Endodermal cell (in vitro differentiated cells): ENCODE measurements at regions not wholly inside any gene's neighbourhood (a gene's known extent, or its start where the extent isn't known, plus 50 kb on each side); places are given as distances from the start of the nearest gene placed in this dataset.
A peak's percentile ranks its signal among the peaks of the same experiment; 100 is the strongest.
"Not testable (repeated sequence)": the region's sequence is repeated elsewhere in the genome, so short reads cannot be mapped to it uniquely, and the experiment has no call there.

Source experiments
- DNase-seq: peaks from one replicate; pipeline ENCODE4 v3.0.0-alpha.2; 2017
- H3K27ac ChIP-seq: 2 replicates; pipeline ENCODE4 v1.5.1; 2013; ENCODE audit warnings: mild to moderate bottlenecking, low read depth, low read length, moderate library complexity
- H3K27me3 ChIP-seq: 2 replicates; pipeline ENCODE4 v1.6.1; 2013; ENCODE audit warnings: mild to moderate bottlenecking, low read length, moderate library complexity; ENCODE audit not compliant: insufficient read depth, control insufficient read depth, poor library complexity, severe bottlenecking
- H3K36me3 ChIP-seq: 2 replicates; pipeline ENCODE4 v1.7.0; 2013; ENCODE audit warnings: mild to moderate bottlenecking, low read length, moderate library complexity; ENCODE audit not compliant: control insufficient read depth, insufficient read depth
- H3K4me1 ChIP-seq: one replicate; pipeline ENCODE4 v1.7.0; 2013; ENCODE audit warnings: low read length; ENCODE audit not compliant: control insufficient read depth, insufficient read depth
- H3K4me3 ChIP-seq: 2 replicates; pipeline ENCODE4 v1.5.1; 2013; ENCODE audit warnings: mild to moderate bottlenecking, low read length, moderate library complexity
- H3K9ac ChIP-seq: 2 replicates; pipeline ENCODE4 v1.6.1; 2013; ENCODE audit warnings: mild to moderate bottlenecking, low read length, moderate library complexity; ENCODE audit not compliant: poor library complexity, severe bottlenecking; ENCODE audit errors: extremely low read depth
- H3K9me3 ChIP-seq: 2 replicates; pipeline ENCODE4 v1.6.1; 2013; ENCODE audit warnings: mild to moderate bottlenecking, low read length, moderate library complexity; ENCODE audit not compliant: control insufficient read depth
- H3K27ac Mint-ChIP-seq: 2 replicates; pipeline ENCODE4 v1.8.0; 2020; ENCODE audit warnings: mixed read lengths
- H3K27me3 Mint-ChIP-seq: 2 replicates; pipeline ENCODE4 v1.8.0; 2021; ENCODE audit warnings: mild to moderate bottlenecking, mixed read lengths; ENCODE audit not compliant: insufficient read depth
- H3K36me3 Mint-ChIP-seq: 2 replicates; pipeline ENCODE4 v1.8.0; 2020; ENCODE audit warnings: low read depth, mixed read lengths
- H3K4me1 Mint-ChIP-seq: 2 replicates; pipeline ENCODE4 v1.8.0; 2020; ENCODE audit warnings: mixed read lengths
- H3K4me3 Mint-ChIP-seq: 2 replicates; pipeline ENCODE4 v1.8.0; 2020; ENCODE audit warnings: mild to moderate bottlenecking, moderate library complexity, mixed read lengths
- H3K9me3 Mint-ChIP-seq: 2 replicates; pipeline ENCODE4 v1.8.0; 2020; ENCODE audit warnings: mild to moderate bottlenecking, mixed read lengths
- WGBS, 2 experiments: methylation state at CpG; one replicate each; pipeline versions ENCODE4 v1.1.5 to v1.1.7; 2013; ENCODE audit warnings: missing lambda C conversion rate in 2 of 2, mixed read lengths in 1 of 2; ENCODE audit not compliant: insufficient coverage in 1 of 2, insufficient read length in 1 of 2; 5-methylcytosine and 5-hydroxymethylcytosine counted together
- TF ChIP-seq, protein P1 (sequence below): fragments of 200-600 bp; sonication (generic); conservative IDR thresholded peaks from 2 replicates; pipeline ENCODE4 v1.5.0; 2021; ENCODE audit warnings: antibody characterized with exemption, mild to moderate bottlenecking

DNA sequence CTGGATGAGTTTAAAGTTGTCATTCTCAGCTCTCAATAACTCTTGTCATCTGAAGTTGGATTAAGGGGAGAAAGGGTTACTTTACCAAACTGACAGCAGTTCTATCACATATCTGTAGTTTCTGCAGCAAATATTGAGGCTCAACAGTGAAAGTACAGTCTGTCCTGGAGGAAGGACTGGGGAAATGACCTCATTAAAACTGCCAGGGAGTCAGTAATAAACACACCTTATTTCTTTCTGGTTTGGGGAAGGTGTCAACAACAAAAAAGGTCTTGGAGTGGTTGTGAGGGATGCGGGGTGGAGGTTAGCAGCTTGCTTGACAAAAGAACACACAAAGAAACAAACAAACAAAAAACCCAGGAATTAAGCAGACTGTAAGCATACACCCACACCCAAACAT is 1418.0 kb downstream of the STIM2 start:
- Mint-ChIP-seq H3K36me3 (peaks cover 2% of the 10 kb centered on the region), H3K4me1 (peaks cover 35% of the 10 kb centered on the region), H3K27me3 (no peaks in the 10 kb centered on the region), H3K4me3 (no peak overlapping the region), H3K9me3 (peaks cover 16% of the 10 kb centered on the region), H3K27ac (peak overlapping the region; percentile 46)
- TF ChIP-seq, protein P1, sequence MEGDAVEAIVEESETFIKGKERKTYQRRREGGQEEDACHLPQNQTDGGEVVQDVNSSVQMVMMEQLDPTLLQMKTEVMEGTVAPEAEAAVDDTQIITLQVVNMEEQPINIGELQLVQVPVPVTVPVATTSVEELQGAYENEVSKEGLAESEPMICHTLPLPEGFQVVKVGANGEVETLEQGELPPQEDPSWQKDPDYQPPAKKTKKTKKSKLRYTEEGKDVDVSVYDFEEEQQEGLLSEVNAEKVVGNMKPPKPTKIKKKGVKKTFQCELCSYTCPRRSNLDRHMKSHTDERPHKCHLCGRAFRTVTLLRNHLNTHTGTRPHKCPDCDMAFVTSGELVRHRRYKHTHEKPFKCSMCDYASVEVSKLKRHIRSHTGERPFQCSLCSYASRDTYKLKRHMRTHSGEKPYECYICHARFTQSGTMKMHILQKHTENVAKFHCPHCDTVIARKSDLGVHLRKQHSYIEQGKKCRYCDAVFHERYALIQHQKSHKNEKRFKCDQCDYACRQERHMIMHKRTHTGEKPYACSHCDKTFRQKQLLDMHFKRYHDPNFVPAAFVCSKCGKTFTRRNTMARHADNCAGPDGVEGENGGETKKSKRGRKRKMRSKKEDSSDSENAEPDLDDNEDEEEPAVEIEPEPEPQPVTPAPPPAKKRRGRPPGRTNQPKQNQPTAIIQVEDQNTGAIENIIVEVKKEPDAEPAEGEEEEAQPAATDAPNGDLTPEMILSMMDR: no peak
- peaks cover 8% of the 10 kb centered on the region for H3K9me3 ChIP-seq
- H3K9ac ChIP-seq: no peak overlapping the region
- H3K27ac ChIP-seq: no peak overlapping the region
- H3K4me1 ChIP-seq: no peaks in the 10 kb centered on the region
- H3K36me3 ChIP-seq: no peaks in the 10 kb centered on the region
- no peaks in the 10 kb centered on the region for H3K27me3 ChIP-seq
- no peak overlapping the region for H3K4me3 ChIP-seq
- DNase-seq: no peak
- no CpG with 5 or more reads among the region's 1 CpG for WGBS, 2 experiments

DNA sequence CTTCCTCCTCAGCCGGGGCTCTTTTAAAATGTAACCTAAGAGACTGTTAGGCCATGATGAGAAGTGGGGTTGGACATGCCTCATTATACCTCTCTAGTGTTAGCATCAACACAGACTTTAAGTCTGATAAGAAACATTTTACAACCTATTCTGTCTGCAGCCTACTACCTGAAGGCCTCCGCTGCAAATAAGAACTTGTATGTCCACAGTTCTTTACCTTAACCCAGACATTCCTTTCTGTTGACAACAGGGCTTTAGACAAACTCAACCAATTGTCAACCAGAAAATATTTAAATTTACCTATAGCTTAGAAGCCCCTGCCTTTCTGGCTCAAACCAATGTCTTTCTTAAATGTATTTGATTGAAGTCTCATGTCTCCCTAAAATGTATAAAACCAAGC is 1418.6 kb downstream of the STIM2 start:
- H3K27me3 ChIP-seq: no peaks in the 10 kb centered on the region
- no peaks in the 10 kb centered on the region for H3K36me3 ChIP-seq
- H3K4me1 ChIP-seq: no peaks in the 10 kb centered on the region
- H3K27me3 Mint-ChIP-seq: no peaks in the 10 kb centered on the region
- TF ChIP-seq, protein P1: no peak
- 90 to 100% methylated on average over 1 to 2 of the region's 2 CpGs for WGBS, 2 experiments
- H3K36me3 Mint-ChIP-seq: peaks cover 2% of the 10 kb centered on the region
- H3K27ac Mint-ChIP-seq: no peak overlapping the region
- H3K9ac ChIP-seq: no peak overlapping the region
- peaks cover 22% of the 10 kb centered on the region for H3K9me3 Mint-ChIP-seq
- no peak for DNase-seq
- H3K4me1 Mint-ChIP-seq: peaks cover 35% of the 10 kb centered on the region
- no peak overlapping the region for H3K4me3 Mint-ChIP-seq
- H3K9me3 ChIP-seq: peaks cover 14% of the 10 kb centered on the region
- no peak overlapping the region for H3K27ac ChIP-seq
- no peak overlapping the region for H3K4me3 ChIP-seq

DNA sequence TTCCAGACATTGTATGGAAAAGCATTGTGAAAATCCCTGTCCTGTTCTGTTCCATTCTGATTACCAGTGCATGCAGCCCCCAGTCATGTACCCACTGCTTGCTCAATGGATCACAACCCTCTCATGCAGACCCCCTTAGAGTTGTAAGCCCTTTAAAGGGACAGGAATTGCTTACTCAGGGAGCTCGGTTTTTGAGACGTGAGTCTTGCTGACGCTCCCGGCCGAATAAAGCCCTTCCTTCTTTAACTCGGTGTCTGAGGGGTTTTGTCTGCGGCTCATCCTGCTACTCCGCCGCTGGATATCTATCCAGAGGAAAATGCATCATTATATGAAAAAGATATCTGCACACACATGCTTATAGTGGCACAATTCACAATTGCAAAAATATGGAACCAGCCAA is 1425.6 kb downstream of the STIM2 start:
- peaks cover 17% of the 10 kb centered on the region for H3K4me1 Mint-ChIP-seq
- H3K4me1 ChIP-seq, H3K27ac Mint-ChIP-seq, H3K27me3 Mint-ChIP-seq, H3K9ac ChIP-seq, H3K4me3 ChIP-seq, H3K36me3 ChIP-seq, H3K4me3 Mint-ChIP-seq, DNase-seq, H3K27ac ChIP-seq, H3K27me3 ChIP-seq: not testable (repeated sequence)
- H3K36me3 Mint-ChIP-seq: peaks cover 16% of the 10 kb centered on the region
- peaks cover 49% of the 10 kb centered on the region for H3K9me3 ChIP-seq
- WGBS, 2 experiments: 82 to 88% methylated on average over 9 of the region's 9 CpGs
- H3K9me3 Mint-ChIP-seq: peaks cover 48% of the 10 kb centered on the region

DNA sequence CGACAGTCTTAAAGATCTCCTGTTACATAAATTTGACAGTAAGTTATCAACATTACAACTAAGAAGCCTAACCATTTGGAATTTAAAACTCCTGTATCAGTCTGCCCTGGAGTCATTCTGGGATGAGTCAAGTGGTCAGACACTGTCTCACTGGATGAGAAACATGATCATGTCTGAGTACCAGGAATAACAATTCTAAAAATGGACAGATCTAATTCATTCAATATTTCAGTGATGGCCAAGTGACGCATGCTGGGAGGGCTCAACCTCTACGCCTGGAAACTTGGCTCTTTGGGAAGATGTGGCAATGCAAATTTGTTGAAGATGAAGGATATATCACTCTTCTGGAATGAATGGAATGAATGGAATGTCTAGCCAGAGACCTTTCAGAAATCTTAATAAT is 1427.2 kb downstream of the STIM2 start:
- Histone ChIP-seq H3K4me3 (no peak overlapping the region), H3K36me3 (no peaks in the 10 kb centered on the region), H3K4me1 (no peaks in the 10 kb centered on the region), H3K27me3 (no peaks in the 10 kb centered on the region), H3K9me3 (peaks cover 49% of the 10 kb centered on the region), H3K9ac (no peak overlapping the region), H3K27ac (peak overlapping the region; percentile 65)
- TF ChIP-seq, protein P1: no peak
- WGBS, 2 experiments: 78 to 93% methylated on average over 2 to 3 of the region's 3 CpGs
- Mint-ChIP-seq H3K4me1 (peaks cover 2% of the 10 kb centered on the region), H3K9me3 (peaks cover 43% of the 10 kb centered on the region), H3K27ac (no peak overlapping the region), H3K36me3 (peaks cover 16% of the 10 kb centered on the region), H3K4me3 (no peak overlapping the region), H3K27me3 (no peaks in the 10 kb centered on the region)
- no peak for DNase-seq
